ENCODE measurements at regions not wholly inside any gene's neighbourhood (a gene's known extent, or its start where the extent isn't known, plus 50 kb on each side); places are given as distances from the start of the nearest gene placed in this dataset.
A peak's percentile ranks its signal among the peaks of the same experiment; 100 is the strongest.

DNA sequence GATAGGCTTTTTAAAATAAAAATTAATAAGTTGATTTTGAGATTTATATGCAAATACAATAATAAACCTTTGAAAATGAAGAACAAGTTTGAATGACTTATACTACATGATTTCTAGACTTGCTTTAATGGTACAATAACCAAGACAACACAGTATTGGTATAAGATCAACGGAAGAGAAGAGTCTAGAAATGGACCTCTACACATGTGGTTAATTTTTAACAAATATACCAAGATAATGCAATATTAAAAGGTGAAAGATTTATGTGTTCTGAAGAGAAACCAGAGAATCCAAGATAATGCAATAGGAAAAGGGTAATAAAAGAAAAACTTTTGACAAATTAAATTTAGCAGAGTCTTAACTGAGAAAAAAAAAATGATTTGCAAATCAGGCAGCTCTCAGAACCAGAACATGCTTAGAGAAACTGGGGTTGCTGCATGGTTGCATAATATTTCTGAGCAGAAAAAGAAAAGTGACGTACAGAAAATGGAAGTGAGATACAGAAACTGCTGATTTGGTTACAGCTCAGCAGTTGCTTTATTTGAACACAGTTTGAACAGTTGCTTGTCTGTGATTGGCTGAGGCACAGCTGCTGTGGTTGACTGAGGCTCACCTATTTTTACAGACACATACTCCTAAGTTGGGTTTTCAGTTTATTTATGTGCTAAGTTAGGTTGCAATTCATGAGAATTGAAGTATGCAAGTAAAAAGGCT is 365.9 kb downstream of the CRPPA start:
- no peak overlapping the region for H3K27ac ChIP-seq (ENCODE audit: low read depth, low read length)
- no peaks in the 10 kb centered on the region for H3K36me3 ChIP-seq (ENCODE audit: insufficient read depth, low read length)
- H3K36me3 Mint-ChIP-seq (ENCODE audit: low read depth, unreplicated experiment): no peaks in the 10 kb centered on the region
- FAIRE-seq (no peak), DNase-seq (ENCODE audit: low read depth) (no peak)
- H4K20me1 ChIP-seq (ENCODE audit: insufficient read depth, low read length): no peaks in the 10 kb centered on the region
- H3K4me2 ChIP-seq (ENCODE audit: low read length): no peak overlapping the region
- H3K4me3 Mint-ChIP-seq (ENCODE audit: unreplicated experiment): no peak overlapping the region
- H3K4me1 ChIP-seq (ENCODE audit: insufficient read depth, low read length): no peaks in the 10 kb centered on the region
- H2AFZ ChIP-seq (ENCODE audit: low read depth, low read length): no peak overlapping the region
- H3K4me1 Mint-ChIP-seq (ENCODE audit: low read depth, unreplicated experiment): no peaks in the 10 kb centered on the region
- no peaks in the 10 kb centered on the region for H3K79me2 ChIP-seq (ENCODE audit: insufficient read depth, low read length)
- no peak overlapping the region for H3K4me3 ChIP-seq (ENCODE audit: insufficient read depth, low read depth, low read length)
- TF ChIP-seq EZH2 (IDR thresholded peaks at IDR 0.05; ENCODE audit: insufficient read depth, low read length): no peak
- TF ChIP-seq, protein P1, sequence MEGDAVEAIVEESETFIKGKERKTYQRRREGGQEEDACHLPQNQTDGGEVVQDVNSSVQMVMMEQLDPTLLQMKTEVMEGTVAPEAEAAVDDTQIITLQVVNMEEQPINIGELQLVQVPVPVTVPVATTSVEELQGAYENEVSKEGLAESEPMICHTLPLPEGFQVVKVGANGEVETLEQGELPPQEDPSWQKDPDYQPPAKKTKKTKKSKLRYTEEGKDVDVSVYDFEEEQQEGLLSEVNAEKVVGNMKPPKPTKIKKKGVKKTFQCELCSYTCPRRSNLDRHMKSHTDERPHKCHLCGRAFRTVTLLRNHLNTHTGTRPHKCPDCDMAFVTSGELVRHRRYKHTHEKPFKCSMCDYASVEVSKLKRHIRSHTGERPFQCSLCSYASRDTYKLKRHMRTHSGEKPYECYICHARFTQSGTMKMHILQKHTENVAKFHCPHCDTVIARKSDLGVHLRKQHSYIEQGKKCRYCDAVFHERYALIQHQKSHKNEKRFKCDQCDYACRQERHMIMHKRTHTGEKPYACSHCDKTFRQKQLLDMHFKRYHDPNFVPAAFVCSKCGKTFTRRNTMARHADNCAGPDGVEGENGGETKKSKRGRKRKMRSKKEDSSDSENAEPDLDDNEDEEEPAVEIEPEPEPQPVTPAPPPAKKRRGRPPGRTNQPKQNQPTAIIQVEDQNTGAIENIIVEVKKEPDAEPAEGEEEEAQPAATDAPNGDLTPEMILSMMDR (IDR thresholded peaks at IDR 0.05; ENCODE audit: insufficient read depth, low read depth, low read length): no peak
- peaks cover 7% of the 10 kb centered on the region for H3K27me3 ChIP-seq (ENCODE audit: insufficient read depth, low read length)
- H3K27ac Mint-ChIP-seq (ENCODE audit: unreplicated experiment): no peak overlapping the region
- H3K27me3 Mint-ChIP-seq (ENCODE audit: low read depth, unreplicated experiment): no peaks in the 10 kb centered on the region
- no peaks in the 10 kb centered on the region for H3K9me3 Mint-ChIP-seq (ENCODE audit: unreplicated experiment)
- no peaks in the 10 kb centered on the region for H3K9me3 ChIP-seq (ENCODE audit: insufficient read depth, low read depth, low read length)
- no peak overlapping the region for H3K9ac ChIP-seq (ENCODE audit: low read length)

DNA sequence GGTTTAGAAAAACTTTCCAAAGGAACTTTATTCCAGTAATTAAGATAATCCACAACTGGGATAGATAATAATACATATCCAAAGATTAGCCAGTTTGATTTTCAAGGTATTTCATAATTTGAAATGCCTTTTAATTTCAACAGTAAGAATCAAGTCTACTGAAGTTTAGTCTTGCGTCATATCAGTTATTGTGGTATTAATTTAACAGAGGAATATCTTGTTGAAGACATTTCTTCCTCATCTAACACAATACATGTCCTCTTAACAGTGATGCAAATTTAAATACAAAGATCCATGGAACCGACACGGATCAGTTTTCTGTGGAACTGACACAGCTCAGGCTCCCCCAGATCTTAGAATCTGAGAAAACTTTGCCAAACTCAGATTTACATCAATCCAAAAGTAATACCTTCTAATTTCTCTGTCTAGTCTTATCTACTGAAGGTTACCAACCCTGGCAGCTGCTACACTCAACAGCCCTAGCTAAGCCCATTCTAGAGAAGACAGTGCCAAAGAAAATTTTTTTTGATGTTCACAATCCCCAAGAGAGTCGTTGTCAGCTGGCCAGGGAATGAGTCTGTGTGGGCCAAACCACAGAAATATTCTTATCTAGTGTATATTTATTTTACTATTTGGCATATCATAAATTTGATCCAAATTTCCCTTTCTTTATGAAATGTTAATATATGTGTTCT is 365.2 kb upstream of the MEOX2 start:
- Histone ChIP-seq H3K79me2 (ENCODE audit: insufficient read depth, low read length) (no peaks in the 10 kb centered on the region), H3K36me3 (ENCODE audit: insufficient read depth, low read length) (no peaks in the 10 kb centered on the region), H3K4me1 (ENCODE audit: insufficient read depth, low read length) (no peaks in the 10 kb centered on the region), H2AFZ (ENCODE audit: low read depth, low read length) (no peak overlapping the region), H4K20me1 (ENCODE audit: insufficient read depth, low read length) (no peaks in the 10 kb centered on the region), H3K4me3 (ENCODE audit: insufficient read depth, low read depth, low read length) (no peak overlapping the region), H3K9ac (ENCODE audit: low read length) (no peak overlapping the region), H3K4me2 (ENCODE audit: low read length) (no peak overlapping the region), H3K9me3 (ENCODE audit: insufficient read depth, low read depth, low read length) (no peaks in the 10 kb centered on the region), H3K27ac (ENCODE audit: low read depth, low read length) (no peak overlapping the region), H3K27me3 (ENCODE audit: insufficient read depth, low read length) (peaks cover 3% of the 10 kb centered on the region)
- no peak overlapping the region for H3K27ac Mint-ChIP-seq (ENCODE audit: unreplicated experiment)
- no peak overlapping the region for H3K4me3 Mint-ChIP-seq (ENCODE audit: unreplicated experiment)
- no peaks in the 10 kb centered on the region for H3K36me3 Mint-ChIP-seq (ENCODE audit: low read depth, unreplicated experiment)
- H3K4me1 Mint-ChIP-seq (ENCODE audit: low read depth, unreplicated experiment): no peaks in the 10 kb centered on the region
- H3K9me3 Mint-ChIP-seq (ENCODE audit: unreplicated experiment): no peaks in the 10 kb centered on the region
- TF ChIP-seq EZH2 (IDR thresholded peaks at IDR 0.05; ENCODE audit: insufficient read depth, low read length): no peak
- TF ChIP-seq, protein P1 (IDR thresholded peaks at IDR 0.05; ENCODE audit: insufficient read depth, low read depth, low read length): no peak
- DNase-seq (ENCODE audit: low read depth) (peak; percentile 57), FAIRE-seq (no peak)
- H3K27me3 Mint-ChIP-seq (ENCODE audit: low read depth, unreplicated experiment): no peaks in the 10 kb centered on the region

DNA sequence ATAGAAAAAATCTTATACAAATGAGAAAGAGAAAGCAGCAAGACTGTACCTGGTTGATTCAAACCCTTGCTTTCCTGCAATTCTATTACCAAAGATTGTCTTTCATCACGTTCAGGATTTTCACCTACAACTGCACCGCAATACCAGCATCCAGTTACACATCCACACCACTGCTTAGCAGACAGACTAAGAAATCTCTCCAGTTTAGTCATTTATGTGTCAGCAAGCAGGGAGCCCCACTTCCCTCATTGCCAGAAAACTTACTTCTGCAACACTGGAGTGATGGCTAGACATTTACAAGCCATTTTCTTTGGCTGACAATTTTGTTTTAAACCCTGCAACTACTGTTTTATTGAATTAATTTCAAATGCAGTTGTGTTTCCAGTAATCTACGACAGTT is 359.6 kb upstream of the MEOX2 start:
- Mint-ChIP-seq H3K4me1 (ENCODE audit: low read depth, unreplicated experiment) (no peaks in the 10 kb centered on the region), H3K27me3 (ENCODE audit: low read depth, unreplicated experiment) (no peaks in the 10 kb centered on the region), H3K27ac (ENCODE audit: unreplicated experiment) (no peak overlapping the region), H3K36me3 (ENCODE audit: low read depth, unreplicated experiment) (no peaks in the 10 kb centered on the region), H3K4me3 (ENCODE audit: unreplicated experiment) (no peak overlapping the region), H3K9me3 (ENCODE audit: unreplicated experiment) (peaks cover 2% of the 10 kb centered on the region)
- Histone ChIP-seq H3K27ac (ENCODE audit: low read depth, low read length) (no peak overlapping the region), H2AFZ (ENCODE audit: low read depth, low read length) (no peak overlapping the region), H3K9me3 (ENCODE audit: insufficient read depth, low read depth, low read length) (no peaks in the 10 kb centered on the region), H3K4me1 (ENCODE audit: insufficient read depth, low read length) (no peaks in the 10 kb centered on the region), H3K79me2 (ENCODE audit: insufficient read depth, low read length) (no peaks in the 10 kb centered on the region), H3K4me2 (ENCODE audit: low read length) (no peak overlapping the region), H3K4me3 (ENCODE audit: insufficient read depth, low read depth, low read length) (no peak overlapping the region), H3K36me3 (ENCODE audit: insufficient read depth, low read length) (no peaks in the 10 kb centered on the region), H3K27me3 (ENCODE audit: insufficient read depth, low read length) (no peaks in the 10 kb centered on the region), H4K20me1 (ENCODE audit: insufficient read depth, low read length) (no peaks in the 10 kb centered on the region), H3K9ac (ENCODE audit: low read length) (no peak overlapping the region)
- DNase-seq (ENCODE audit: low read depth) (no peak), FAIRE-seq (peak; percentile 62)
- TF ChIP-seq, protein P1 (IDR thresholded peaks at IDR 0.05; ENCODE audit: insufficient read depth, low read depth, low read length): no peak
- TF ChIP-seq EZH2 (IDR thresholded peaks at IDR 0.05; ENCODE audit: insufficient read depth, low read length): no peak

Measured in astrocyte (in vitro differentiated cells and primary cell).